ENCODE measurements at regions not wholly inside any gene's neighbourhood (a gene's known extent, or its start where the extent isn't known, plus 50 kb on each side); places are given as distances from the start of the nearest gene placed in this dataset.

GRCh38 chr5:163916861-163917260, 411.4 kb downstream of the MAT2B start:
- TF ChIP-seq CTCF (IDR thresholded peaks at IDR 0.05; ENCODE audit: low read length) (no peak), EZH2 (IDR thresholded peaks at IDR 0.05; ENCODE audit: borderline replicate concordance, low read length) (no peak)
